GM23338 (cell line): ENCODE measurements at regions not wholly inside any gene's neighbourhood (a gene's known extent, or its start where the extent isn't known, plus 50 kb on each side); places are given as distances from the start of the nearest gene placed in this dataset.

ENCODE experiments used
- ATAC-seq: fragments of 200-7000 bp; cut with Tn5 transposase; 3 replicates; pipeline ENCODE4 v1.9.1; 2020
- DNase-seq: peaks from one replicate; pipeline ENCODE4 v3.0.0-alpha.2; 2015; ENCODE audit warnings: low spot score
- H2AFZ ChIP-seq: fragments of 200-600 bp; sonication (generic); 2 replicates; pipeline ENCODE4 v1.8.0; 2016; ENCODE audit warnings: antibody characterized with exemption, mild to moderate bottlenecking, moderate library complexity
- H3F3A ChIP-seq: fragments of 200-600 bp; sonication (generic); replicated peaks from 2 replicates; pipeline ENCODE4 v1.8.0; 2017; ENCODE audit warnings: antibody characterized with exemption, mixed run types, low read depth
- H3K27ac ChIP-seq: fragments of 200-600 bp; sonication (generic); 2 replicates; pipeline ENCODE4 v1.6.1; 2016; ENCODE audit warnings: low read depth
- H3K27me3 ChIP-seq: fragments of 200-600 bp; sonication (generic); 2 replicates; pipeline ENCODE4 v1.8.0; 2016; ENCODE audit warnings: mild to moderate bottlenecking, mixed run types, moderate library complexity; ENCODE audit not compliant: insufficient read depth
- H3K36me3 ChIP-seq: fragments of 200-600 bp; sonication (generic); 2 replicates; pipeline ENCODE4 v1.8.0; 2016; ENCODE audit warnings: mild to moderate bottlenecking; ENCODE audit not compliant: insufficient read depth
- H3K4me1 ChIP-seq: fragments of 200-600 bp; sonication (generic); 2 replicates; pipeline ENCODE4 v1.8.0; 2016; ENCODE audit warnings: mild to moderate bottlenecking, moderate library complexity; ENCODE audit not compliant: insufficient read depth
- H3K4me2 ChIP-seq: fragments of 200-600 bp; sonication (generic); 2 replicates; pipeline ENCODE4 v1.7.1; 2017; ENCODE audit warnings: mixed run types
- H3K4me3 ChIP-seq: fragments of 200-600 bp; sonication (generic); 2 replicates; pipeline ENCODE4 v1.6.1; 2016; ENCODE audit warnings: mixed run types
- H3K79me2 ChIP-seq: fragments of 200-600 bp; sonication (generic); replicated peaks from 2 replicates; pipeline ENCODE4 v1.8.0; 2017; ENCODE audit warnings: mild to moderate bottlenecking; ENCODE audit not compliant: insufficient read depth
- H3K9me2 ChIP-seq: fragments of 200-600 bp; sonication (generic); 2 replicates; pipeline ENCODE4 v1.8.0; 2017; ENCODE audit not compliant: insufficient read depth
- H4K20me1 ChIP-seq: fragments of 200-600 bp; sonication (generic); replicated peaks from 2 replicates; pipeline ENCODE4 v1.8.0; 2017; ENCODE audit warnings: mild to moderate bottlenecking; ENCODE audit not compliant: insufficient read depth
- H3K27ac Mint-ChIP-seq: 2 replicates; pipeline ENCODE4 v1.8.0; 2020; ENCODE audit warnings: inconsistent platforms, mild to moderate bottlenecking, moderate library complexity, mixed read lengths
- H3K27me3 Mint-ChIP-seq: 3 replicates; pipeline ENCODE4 v1.8.0; 2022; ENCODE audit warnings: low read depth, mild to moderate bottlenecking, moderate library complexity, mixed read lengths, inconsistent platforms; ENCODE audit not compliant: insufficient read depth, poor library complexity
- H3K36me3 Mint-ChIP-seq: 3 replicates; pipeline ENCODE4 v1.8.0; 2021; ENCODE audit warnings: low read depth, mild to moderate bottlenecking, inconsistent platforms, moderate library complexity, mixed read lengths
- H3K4me1 Mint-ChIP-seq: 3 replicates; pipeline ENCODE4 v1.8.0; 2020; ENCODE audit warnings: mild to moderate bottlenecking, inconsistent platforms, mixed read lengths
- H3K4me3 Mint-ChIP-seq: 3 replicates; pipeline ENCODE4 v1.8.0; 2021; ENCODE audit warnings: moderate library complexity, mild to moderate bottlenecking, inconsistent platforms, mixed read lengths
- H3K9me3 Mint-ChIP-seq: 3 replicates; pipeline ENCODE4 v1.8.0; 2020; ENCODE audit warnings: moderate library complexity, mild to moderate bottlenecking, inconsistent platforms, mixed read lengths
- CREB1 ChIP-seq: fragments of 250-450 bp; sonication (Bioruptor Pico); IDR thresholded peaks from 2 replicates; pipeline ENCODE4 v1.5.0; 2020; ENCODE audit warnings: low read depth, mild to moderate bottlenecking, moderate library complexity
- EZH2phosphoT487 ChIP-seq: fragments of 200-600 bp; sonication (generic); IDR thresholded peaks from one replicate; pipeline ENCODE4 v1.8.1; 2018; ENCODE audit warnings: antibody characterized with exemption; ENCODE audit not compliant: unreplicated experiment
- STAT1 ChIP-seq: IDR thresholded peaks from one replicate; pipeline ENCODE4 v1.6.1; 2016; ENCODE audit warnings: antibody characterized with exemption; ENCODE audit not compliant: unreplicated experiment
- TF ChIP-seq, protein P1 (sequence below): fragments of 250-450 bp; sonication (Bioruptor Pico); IDR thresholded peaks from 2 replicates; pipeline ENCODE4 v1.5.0; 2020; ENCODE audit warnings: mild to moderate bottlenecking, moderate library complexity
- TF ChIP-seq, protein P2 (sequence below): IDR thresholded peaks from one replicate; pipeline ENCODE4 v1.6.1; 2018; ENCODE audit warnings: antibody characterized with exemption; ENCODE audit not compliant: unreplicated experiment

GRCh38 chr11:82557274-82557673 lies 176.4 kb downstream of the FAM181B start:
- Histone ChIP-seq H3F3A (no peaks in the 10 kb centered on the region), H3K27me3 (no peaks in the 10 kb centered on the region), H3K4me3 (no peak overlapping the region), H3K36me3 (no peaks in the 10 kb centered on the region), H3K9me2 (0 out of 2 replicates have a peak, but pooled peaks cover 3% of the 10 kb centered on the region), H3K4me1 (no peaks in the 10 kb centered on the region), H3K4me2 (no peak overlapping the region), H2AFZ (no peak overlapping the region), H4K20me1 (no peaks in the 10 kb centered on the region), H3K79me2 (no peaks in the 10 kb centered on the region), H3K27ac (no peak overlapping the region)
- no peaks in the 10 kb centered on the region for H3K36me3 Mint-ChIP-seq
- no peak overlapping the region for H3K4me3 Mint-ChIP-seq
- TF ChIP-seq STAT1 (no peak), CREB1 (CRISPR knock-in tag) (no peak), EZH2phosphoT487 (no peak)
- TF ChIP-seq, protein P1, sequence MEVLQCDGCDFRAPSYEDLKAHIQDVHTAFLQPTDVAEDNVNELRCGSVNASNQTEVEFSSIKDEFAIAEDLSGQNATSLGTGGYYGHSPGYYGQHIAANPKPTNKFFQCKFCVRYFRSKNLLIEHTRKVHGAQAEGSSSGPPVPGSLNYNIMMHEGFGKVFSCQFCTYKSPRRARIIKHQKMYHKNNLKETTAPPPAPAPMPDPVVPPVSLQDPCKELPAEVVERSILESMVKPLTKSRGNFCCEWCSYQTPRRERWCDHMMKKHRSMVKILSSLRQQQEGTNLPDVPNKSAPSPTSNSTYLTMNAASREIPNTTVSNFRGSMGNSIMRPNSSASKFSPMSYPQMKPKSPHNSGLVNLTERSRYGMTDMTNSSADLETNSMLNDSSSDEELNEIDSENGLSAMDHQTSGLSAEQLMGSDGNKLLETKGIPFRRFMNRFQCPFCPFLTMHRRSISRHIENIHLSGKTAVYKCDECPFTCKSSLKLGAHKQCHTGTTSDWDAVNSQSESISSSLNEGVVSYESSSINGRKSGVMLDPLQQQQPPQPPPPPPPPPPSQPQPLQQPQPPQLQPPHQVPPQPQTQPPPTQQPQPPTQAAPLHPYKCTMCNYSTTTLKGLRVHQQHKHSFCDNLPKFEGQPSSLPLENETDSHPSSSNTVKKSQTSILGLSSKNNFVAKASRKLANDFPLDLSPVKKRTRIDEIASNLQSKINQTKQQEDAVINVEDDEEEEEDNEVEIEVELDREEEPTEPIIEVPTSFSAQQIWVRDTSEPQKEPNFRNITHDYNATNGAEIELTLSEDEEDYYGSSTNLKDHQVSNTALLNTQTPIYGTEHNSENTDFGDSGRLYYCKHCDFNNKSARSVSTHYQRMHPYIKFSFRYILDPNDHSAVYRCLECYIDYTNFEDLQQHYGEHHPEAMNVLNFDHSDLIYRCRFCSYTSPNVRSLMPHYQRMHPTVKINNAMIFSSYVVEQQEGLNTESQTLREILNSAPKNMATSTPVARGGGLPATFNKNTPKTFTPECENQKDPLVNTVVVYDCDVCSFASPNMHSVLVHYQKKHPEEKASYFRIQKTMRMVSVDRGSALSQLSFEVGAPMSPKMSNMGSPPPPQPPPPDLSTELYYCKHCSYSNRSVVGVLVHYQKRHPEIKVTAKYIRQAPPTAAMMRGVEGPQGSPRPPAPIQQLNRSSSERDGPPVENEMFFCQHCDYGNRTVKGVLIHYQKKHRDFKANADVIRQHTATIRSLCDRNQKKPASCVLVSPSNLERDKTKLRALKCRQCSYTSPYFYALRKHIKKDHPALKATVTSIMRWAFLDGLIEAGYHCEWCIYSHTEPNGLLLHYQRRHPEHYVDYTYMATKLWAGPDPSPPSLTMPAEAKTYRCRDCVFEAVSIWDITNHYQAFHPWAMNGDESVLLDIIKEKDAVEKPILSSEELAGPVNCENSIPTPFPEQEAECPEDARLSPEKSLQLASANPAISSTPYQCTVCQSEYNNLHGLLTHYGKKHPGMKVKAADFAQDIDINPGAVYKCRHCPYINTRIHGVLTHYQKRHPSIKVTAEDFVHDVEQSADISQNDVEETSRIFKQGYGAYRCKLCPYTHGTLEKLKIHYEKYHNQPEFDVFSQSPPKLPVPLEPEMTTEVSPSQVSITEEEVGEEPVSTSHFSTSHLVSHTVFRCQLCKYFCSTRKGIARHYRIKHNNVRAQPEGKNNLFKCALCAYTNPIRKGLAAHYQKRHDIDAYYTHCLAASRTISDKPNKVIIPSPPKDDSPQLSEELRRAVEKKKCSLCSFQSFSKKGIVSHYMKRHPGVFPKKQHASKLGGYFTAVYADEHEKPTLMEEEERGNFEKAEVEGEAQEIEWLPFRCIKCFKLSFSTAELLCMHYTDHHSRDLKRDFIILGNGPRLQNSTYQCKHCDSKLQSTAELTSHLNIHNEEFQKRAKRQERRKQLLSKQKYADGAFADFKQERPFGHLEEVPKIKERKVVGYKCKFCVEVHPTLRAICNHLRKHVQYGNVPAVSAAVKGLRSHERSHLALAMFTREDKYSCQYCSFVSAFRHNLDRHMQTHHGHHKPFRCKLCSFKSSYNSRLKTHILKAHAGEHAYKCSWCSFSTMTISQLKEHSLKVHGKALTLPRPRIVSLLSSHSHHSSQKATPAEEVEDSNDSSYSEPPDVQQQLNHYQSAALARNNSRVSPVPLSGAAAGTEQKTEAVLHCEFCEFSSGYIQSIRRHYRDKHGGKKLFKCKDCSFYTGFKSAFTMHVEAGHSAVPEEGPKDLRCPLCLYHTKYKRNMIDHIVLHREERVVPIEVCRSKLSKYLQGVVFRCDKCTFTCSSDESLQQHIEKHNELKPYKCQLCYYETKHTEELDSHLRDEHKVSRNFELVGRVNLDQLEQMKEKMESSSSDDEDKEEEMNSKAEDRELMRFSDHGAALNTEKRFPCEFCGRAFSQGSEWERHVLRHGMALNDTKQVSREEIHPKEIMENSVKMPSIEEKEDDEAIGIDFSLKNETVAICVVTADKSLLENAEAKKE (CRISPR knock-in tag), result no peak
- TF ChIP-seq, protein P2, sequence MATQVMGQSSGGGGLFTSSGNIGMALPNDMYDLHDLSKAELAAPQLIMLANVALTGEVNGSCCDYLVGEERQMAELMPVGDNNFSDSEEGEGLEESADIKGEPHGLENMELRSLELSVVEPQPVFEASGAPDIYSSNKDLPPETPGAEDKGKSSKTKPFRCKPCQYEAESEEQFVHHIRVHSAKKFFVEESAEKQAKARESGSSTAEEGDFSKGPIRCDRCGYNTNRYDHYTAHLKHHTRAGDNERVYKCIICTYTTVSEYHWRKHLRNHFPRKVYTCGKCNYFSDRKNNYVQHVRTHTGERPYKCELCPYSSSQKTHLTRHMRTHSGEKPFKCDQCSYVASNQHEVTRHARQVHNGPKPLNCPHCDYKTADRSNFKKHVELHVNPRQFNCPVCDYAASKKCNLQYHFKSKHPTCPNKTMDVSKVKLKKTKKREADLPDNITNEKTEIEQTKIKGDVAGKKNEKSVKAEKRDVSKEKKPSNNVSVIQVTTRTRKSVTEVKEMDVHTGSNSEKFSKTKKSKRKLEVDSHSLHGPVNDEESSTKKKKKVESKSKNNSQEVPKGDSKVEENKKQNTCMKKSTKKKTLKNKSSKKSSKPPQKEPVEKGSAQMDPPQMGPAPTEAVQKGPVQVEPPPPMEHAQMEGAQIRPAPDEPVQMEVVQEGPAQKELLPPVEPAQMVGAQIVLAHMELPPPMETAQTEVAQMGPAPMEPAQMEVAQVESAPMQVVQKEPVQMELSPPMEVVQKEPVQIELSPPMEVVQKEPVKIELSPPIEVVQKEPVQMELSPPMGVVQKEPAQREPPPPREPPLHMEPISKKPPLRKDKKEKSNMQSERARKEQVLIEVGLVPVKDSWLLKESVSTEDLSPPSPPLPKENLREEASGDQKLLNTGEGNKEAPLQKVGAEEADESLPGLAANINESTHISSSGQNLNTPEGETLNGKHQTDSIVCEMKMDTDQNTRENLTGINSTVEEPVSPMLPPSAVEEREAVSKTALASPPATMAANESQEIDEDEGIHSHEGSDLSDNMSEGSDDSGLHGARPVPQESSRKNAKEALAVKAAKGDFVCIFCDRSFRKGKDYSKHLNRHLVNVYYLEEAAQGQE, result no peak
- ATAC-seq (no peak), DNase-seq (no peak)
- H3K9me3 Mint-ChIP-seq, result peaks cover 5% of the 10 kb centered on the region; the same call in 2 of the 3 replicates
- H3K27me3 Mint-ChIP-seq, result no peaks in the 10 kb centered on the region
- no peak overlapping the region for H3K27ac Mint-ChIP-seq
- no peaks in the 10 kb centered on the region; the same call in 2 of the 3 replicates for H3K4me1 Mint-ChIP-seq
